GM19397 (cell line): ENCODE measurements at regions not wholly inside any gene's neighbourhood (a gene's known extent, or its start where the extent isn't known, plus 50 kb on each side); places are given as distances from the start of the nearest gene placed in this dataset.

ENCODE experiments used
- ATAC-seq: cut with Tn5 transposase; IDR thresholded peaks from one replicate; pipeline ENCODE4 v1.9.1; 2021; ENCODE audit warnings: mild to moderate bottlenecking, moderate library complexity; ENCODE audit not compliant: unreplicated experiment

DNA sequence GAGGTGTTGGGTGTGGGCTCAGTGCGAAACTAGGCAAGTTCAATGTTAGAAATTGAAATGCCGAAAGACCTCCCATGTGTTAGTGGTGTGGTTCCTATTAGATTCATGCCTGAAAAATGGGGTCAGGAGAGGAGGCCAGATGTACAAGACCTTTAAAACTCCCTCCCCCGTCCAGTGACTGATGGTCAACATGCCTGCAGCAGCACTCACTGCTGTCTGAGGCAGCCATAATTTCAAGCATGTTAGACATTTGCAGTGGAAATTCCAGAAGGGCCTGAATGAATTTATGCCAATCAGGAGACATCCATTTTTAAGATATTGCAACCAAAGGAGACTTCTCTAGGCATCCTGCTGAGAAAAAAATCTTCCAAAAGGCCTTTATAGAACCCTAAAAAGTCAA is 426.9 kb upstream of the NBEA start:
- ATAC-seq = no peak

DNA sequence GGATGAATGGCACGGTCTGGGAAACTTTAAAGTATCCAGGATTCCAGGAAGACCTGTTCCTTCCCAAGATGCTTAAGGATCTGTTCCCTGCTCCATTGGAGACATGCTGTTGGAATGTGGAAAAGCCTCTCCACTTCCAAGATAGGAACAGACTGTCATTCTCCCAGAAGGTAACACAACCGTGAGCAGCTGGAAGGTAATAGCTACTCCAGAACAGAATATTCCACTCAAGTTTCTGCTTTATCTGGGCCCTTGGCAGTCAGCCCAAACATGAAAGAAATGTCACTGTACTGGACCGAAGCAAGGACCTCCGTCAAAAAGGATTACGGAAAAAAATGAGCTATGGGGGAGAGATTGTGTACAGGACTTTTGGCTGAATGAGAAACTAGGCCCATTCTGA is 420.9 kb upstream of the NBEA start:
- no peak for ATAC-seq

DNA sequence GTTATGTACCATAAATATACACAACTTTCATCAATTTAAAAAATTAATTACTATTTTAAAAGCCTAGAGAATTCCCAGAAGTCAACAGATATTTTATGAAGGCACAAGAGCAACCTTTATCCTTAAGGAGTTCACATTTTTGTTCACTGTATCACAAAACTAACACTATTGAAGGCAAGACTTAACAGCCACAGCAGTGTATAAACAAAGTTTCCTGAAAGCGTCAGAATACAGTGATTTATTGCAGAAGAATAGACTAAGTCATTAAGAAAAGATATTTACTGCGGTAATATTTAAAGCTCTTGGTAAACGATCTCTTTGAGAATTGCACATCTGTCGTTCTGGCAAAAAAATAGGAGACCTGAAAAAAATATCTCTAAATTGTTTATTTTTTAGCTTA is 419.3 kb upstream of the NBEA start:
- ATAC-seq = no peak

DNA sequence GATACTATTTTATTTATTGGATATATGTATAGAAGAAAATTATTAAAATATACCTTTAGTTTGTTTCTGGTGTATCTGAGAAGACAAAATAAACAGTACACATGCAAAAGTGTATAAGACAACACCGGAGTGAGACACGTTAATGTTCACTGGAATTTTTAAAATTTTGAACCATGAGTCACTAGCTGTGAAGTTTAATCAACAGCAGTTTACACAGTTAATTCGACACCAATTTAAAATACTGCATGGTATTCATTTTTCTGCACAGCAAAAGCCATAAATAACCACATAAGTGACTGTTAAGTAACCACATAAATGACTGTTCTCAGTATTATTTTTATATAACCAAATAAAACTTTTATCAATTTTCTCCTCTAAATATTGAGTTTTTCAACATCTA is 418.7 kb upstream of the NBEA start:
- no peak for ATAC-seq

DNA sequence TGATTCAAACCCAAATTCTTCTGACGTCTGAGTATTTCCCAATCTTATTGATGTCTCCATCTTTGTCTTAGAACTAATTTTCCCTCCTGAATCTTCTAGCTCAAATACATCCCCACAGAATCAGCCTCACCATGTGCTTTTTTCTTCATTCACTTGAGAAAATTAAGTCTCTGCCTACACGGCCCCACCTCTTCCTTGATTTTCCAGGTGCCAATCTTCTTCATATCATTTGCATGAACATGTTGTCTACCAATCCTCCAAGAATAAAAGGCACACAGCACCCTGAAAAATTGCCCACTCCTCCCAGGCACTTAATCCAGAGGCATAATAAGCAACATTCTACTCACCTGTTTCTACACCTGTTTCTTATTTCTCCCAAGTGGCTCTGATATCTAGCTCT is 408.1 kb upstream of the NBEA start:
- ATAC-seq = no peak

DNA sequence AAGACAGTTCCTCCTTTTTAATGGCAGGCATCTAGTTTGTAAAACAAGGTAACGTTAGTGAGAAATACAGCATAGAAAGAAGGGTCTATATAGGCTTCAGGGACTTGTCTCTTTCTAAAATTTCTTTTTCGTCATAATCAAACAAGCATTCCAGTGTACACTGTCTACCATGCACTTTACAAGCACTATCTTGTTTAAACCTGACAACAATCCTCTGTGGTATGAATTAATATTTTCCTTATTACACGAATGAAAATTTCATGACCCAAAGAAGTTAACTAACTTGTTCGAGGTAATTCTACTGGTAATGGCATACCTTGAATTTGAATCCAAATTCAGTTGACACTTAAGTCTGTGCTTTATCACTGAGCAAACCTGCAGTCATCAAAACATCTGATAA is 399.7 kb upstream of the NBEA start:
- no peak for ATAC-seq

DNA sequence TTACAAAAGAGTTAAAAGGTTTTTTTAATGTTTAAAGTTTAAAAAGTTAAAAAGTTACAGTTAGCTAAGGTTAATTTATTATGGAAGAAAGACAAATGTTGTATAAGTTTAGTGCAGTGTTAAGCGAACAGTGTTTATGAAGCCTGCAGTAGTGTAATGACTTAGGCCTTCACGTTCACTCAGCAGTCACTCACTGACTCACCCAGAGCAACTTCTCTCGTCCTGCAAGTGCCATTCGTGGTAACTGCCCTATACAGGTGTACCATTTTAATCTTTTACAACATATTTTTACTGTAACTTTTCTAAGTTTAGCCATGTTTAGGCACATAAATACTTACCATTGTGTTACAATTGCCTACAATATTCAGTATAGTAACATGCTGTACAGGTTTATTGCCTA is 398.2 kb upstream of the NBEA start:
- no peak for ATAC-seq

DNA sequence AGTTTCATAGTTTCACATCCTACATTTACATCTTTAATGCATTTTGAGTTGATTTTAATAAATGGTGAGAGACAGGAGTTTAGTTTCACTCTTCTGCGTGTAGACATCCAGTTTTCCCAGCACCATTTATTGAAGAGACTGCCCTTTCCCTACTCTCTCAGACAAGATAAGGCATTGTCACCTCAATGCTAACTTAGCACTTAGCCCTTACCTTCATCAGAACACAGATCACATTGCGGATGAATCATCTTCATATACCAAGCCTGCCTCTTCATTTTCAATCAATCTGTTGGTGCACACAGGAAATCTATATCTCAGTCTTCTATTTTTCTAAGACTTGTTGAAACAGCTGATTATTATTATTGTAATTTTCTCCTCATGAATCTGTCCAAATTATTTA is 396.6 kb upstream of the NBEA start:
- ATAC-seq = no peak

DNA sequence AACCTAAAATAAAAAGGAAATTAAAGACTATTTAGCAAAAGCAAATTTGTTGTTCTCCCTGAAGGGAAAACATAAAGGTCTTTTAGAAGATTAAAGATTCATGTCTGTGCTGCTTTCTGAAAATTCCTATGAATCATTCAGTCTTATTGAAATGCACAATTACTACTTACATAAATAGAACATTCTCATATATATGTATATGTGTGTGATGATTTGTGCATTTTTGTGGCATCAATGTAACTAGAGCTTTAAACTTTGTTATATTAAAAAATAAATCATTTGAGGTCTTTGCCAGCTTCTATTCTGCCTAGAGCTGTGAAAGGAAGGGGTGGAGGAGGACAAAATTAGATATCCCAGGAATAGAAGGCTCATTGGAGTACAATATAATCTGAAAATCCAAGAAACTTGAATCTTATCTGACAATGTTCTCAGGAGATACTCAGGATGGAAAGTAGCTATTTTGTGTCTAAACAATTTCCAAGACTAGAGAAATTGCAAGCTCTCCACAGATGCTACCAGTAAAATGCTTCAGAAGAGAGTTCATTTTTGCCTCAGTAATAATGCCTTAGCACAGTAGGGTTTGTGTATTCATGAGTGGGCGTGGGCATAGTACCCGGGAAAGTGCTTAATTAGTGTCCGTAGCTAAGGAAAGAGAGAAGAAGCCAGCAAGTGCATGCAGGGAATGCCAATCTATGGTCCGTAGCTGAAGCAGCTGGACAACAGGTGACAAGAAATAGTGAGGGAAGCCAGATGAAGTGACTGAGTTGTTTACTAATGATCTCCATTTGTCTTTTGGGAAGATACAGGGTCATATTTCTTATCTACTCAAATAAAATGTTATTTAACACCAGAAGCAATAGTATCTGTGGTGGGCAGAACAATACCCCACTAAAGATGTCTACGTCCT is 395.5 kb upstream of the NBEA start:
- ATAC-seq = no peak

DNA sequence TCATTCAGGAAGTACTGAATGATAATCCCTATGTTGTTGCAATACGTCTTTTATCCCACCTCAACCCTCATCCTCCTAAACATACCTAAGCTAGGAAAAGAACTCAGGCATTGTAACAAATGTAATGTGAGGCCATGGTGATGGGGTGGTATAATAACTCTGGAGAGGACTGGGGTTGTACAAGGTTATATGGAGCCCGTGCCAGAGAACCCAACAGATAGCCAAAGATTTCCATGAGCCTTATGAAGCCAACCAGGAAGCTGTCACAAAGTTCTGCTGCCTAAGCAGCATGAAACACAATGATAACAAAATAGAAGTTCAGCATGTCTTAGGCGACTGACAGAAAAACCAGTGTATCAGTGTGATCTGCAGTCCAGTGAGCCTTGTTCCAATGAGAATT is 394.1 kb upstream of the NBEA start:
- no peak for ATAC-seq

DNA sequence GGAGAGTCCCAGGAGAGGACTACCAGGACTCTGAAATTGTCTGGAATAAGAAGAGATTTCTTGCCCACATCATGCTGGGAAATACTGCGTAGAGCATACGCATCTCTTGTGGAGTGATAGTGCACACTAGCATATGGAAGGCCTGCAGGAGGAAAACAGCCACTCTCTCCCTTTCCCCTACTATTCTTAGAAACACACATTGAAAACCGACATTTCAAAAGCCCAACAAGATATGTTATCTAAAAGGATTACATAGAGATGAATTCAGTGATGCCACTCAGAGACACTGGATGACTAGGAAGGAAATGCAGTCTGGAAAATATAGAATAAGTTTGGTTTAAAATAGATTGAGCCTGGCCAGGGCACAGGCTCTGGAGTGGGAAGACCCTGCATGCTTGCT is 388.7 kb upstream of the NBEA start:
- ATAC-seq = no peak

DNA sequence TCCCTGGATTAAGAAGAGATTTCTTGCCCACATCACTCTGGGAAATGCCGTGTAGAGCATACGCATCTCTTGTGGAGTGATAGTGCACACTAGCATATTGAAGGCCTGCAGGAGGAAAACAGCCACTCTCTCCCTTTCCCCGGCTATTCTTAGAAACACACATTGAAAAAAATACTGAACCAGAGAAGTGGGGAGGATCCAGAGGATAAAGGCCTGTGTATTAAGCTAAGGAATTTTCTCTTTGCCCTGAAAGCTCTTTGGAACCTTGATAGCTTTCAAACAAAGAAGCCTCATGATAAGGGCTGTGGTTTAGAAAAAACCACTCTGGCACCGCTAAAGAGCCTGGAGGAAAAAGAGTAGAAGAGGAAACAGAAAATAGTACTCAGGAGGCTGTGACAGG is 386.1 kb upstream of the NBEA start:
- no peak for ATAC-seq

DNA sequence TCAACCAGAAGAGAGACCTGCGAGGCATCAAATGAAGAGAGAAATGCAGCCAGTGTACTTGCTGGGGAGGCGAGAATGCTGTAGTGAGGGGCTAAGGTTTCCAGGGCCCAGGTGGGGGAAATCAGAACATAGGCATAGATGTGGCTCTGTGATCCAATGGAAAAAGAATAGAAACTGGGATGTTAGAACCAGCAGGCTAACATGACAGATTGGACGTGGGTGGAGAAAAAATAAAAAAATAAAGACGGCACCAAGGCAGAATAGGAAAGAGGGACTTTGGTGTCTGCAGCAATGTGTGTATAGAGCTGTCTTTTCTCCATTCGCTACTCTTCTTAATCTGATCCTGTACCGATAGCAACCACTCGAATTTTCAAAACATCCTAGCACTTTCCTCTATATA is 381.0 kb upstream of the NBEA start:
- no peak for ATAC-seq

DNA sequence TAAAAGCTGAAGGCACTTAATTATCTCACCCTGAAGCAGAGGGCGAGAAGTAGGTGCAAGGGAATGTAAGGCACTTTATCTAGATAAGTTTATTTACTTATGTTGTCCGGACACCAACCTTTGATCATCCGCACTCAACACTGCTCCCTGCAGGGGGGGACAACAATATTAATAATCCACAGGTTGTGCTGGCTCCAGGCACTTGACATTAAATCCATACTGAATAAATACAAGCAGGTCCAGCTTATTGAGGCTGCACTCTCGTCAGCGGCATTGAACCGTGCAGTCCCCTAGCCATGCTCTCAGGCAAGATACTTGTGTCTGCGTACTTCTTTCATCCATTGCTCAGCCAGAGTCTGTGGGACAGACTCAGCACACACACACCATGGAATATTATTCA is 374.5 kb upstream of the NBEA start:
- no peak for ATAC-seq

DNA sequence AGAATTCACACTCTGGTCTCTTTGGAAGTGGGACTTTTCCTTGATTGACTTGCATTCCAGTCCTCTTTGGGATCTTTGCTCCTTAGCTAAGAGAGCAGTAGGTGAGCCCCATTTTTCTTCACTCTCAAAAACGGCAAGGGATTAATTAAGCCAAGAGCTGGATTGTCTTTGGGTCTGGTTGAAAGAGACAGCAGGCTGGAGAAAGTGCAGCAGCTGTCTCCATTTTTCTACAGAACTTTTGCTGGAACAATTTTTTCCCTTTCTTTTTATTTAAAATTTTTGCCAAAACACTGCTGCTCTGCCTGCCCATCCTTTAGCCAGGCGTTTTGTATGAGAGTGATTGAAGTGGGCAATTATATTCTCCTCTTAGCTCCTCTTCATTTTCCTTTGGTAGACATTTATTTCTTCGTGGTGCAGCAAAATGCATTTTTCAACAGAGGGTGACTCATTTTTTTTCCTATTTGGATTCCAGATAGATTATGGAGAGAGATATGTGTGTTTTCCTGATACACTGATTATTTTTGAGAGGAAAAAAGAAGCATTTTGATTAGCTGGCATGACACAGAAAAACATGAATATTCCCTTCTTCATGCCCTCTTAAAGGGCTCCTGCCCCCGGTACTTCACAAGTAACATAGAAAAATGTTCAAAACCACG is 371.2 kb upstream of the NBEA start:
- ATAC-seq = no peak

DNA sequence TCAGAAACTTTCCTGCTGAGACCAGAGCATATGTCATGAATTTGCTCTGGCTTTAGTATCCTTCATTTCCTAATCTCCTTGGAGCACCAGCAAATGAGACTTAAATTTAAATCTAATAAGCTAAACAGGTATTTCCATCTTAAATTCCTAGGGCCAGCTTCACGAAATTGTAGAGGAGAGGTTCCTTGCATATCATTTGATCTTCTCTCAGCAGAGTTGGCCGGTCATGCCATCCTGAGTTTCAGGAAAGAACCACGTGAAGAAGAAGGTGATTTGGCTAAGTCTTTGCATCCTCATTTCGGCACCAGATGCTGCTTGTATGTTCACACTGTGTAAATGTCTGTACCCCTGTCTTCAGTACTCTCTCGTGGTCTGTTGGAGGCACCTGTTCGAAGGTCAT is 370.4 kb upstream of the NBEA start:
- no peak for ATAC-seq

DNA sequence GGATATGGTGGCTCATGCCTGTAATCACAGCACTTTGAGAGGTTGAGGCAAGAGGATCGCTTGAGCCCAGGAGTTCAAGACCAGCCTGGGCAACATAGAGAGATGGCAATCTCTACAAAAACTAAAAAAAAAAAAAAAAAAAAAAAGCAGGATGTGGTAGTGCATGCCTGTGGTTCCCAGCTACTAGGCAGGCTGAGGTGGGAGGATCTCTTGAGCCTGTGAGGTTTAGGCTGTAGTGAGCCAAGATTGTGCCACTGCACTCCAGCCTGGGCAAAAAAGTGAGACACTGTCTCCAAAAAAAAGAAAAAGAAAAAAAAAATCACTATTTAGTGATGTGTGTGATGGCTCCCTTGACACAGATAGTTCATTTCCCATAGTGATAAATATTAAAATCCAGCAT is 365.0 kb upstream of the NBEA start:
- no peak for ATAC-seq

DNA sequence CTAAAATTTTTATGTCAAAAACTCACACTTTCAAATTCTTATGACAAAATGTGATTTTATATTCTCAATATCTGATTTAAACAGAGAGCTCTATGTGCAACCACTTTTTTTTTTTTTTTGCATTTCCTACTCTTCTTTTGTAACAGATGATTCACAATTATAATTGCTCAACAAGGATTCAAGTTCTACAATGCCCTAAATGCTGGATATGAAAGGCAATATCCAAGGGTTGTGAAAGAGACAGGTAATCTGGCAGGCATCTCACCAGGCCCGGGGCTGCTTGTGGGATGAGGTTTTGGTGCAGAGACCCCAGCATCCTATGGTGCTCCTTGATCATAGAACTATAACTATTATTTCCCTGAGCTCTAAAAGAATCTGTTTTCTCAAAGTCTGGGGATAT is 363.6 kb upstream of the NBEA start:
- no peak for ATAC-seq

DNA sequence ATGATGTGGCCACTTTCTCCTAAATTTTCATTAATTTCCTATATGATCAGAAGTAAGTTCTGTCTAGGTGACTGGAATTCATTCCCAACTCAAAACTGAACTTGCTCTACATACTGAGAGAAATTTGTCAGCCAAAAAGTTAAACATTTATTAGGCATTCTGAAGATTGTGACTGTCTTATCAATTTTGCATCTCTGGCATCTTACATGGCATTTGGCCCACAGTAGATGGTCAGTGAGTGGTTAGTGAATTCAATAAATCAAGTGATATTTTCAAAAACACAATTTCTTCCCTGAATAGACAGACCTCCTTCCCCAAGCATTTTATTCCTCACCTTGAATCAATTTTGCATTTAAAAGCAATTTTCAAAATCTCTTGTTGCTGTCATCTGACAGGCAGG is 363.2 kb upstream of the NBEA start:
- no peak for ATAC-seq

DNA sequence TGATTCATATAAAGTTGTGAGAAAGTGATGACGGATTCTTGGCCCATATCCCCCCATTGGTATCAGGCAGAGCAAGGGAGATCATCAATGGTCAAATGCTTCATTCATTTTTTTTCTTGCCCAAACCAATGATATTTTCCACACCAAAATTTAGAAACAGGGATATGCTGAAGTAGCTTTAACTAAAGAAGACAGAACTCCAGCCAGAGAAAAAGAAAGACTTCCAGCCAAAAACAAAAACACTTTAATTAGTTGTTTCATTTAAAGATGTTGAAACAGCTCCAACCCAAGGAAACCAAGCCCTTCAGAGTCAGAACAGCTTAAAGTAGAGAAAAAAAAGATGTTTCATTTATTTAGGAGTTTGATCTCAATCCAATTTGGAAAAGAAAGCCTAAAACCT is 358.9 kb upstream of the NBEA start:
- ATAC-seq = no peak

DNA sequence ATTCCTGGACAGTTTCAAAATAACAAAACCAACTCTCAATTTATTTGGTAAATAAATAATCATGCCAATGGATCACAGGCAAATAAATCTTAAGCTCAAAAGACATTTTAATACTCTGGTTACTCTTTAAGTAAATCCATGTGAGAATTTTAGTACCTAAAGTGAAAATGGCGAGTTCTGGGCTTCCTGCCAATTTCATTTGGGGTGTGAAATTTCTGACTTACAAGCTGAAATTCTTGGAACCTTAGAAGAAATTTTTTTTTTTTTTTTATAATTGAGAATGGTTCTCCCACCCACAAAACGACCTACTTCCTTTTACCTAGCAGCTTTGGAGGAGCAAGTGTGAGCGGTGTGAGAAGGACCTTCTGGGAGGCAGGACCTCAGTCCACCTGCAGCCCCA is 354.5 kb upstream of the NBEA start:
- ATAC-seq = no peak

DNA sequence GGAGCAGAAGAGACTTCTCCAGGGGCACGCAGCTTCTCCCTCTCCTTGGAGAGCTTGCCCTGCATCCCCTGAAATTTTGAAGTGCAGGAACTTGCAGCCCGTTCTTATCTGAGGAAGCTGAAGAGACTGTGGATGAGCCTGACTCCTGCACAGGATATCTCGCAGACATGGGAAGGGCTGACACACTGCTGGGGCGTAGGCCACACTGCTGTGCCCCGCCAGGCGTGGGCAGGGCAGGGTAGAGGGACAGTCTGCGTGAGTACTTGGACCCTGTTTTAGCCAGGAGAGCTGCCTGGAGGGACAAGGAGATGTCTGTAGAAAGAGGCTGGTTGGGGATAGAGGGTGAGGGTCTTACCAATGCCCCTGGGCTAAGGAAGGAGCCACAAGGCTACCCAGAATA is 353.7 kb upstream of the NBEA start:
- ATAC-seq = no peak

DNA sequence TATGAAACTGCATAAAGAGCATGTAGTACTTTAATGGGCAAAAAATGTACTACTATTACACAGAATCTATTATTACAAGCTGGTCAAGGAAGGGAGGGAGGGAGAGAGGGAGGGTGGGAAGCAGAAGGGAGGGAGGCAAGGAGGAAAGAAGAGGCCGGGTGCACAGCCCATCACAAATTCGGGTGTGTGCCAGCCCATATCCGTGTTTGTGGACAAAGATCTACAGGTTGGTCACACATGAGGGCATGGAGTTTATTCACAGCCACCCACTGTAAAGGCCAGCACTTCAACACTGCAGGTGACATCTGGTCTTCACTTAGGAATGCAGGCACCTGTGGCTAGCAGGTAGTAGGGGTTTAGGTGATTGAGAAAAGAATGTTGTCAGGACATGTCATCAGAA is 352.5 kb upstream of the NBEA start:
- ATAC-seq = no peak
